Choroid plexus epithelial cell (primary cell): ENCODE measurements at regions not wholly inside any gene's neighbourhood (a gene's known extent, or its start where the extent isn't known, plus 50 kb on each side); places are given as distances from the start of the nearest gene placed in this dataset.

ENCODE experiments used
- DNase-seq: peaks from one replicate; pipeline ENCODE4 v3.0.0-alpha.2; 2010; ENCODE audit warnings: low read depth
- H3K4me3 ChIP-seq: 2 replicates; pipeline ENCODE4 v1.5.1; 2011; ENCODE audit warnings: low read depth, mild to moderate bottlenecking, control low read depth, low read length, moderate library complexity
- TF ChIP-seq, protein P1 (sequence below): conservative IDR thresholded peaks from 2 replicates; pipeline ENCODE4 v1.5.1; 2011; ENCODE audit warnings: low read depth, mild to moderate bottlenecking, control low read depth, inconsistent platforms, low read length, moderate library complexity

DNA sequence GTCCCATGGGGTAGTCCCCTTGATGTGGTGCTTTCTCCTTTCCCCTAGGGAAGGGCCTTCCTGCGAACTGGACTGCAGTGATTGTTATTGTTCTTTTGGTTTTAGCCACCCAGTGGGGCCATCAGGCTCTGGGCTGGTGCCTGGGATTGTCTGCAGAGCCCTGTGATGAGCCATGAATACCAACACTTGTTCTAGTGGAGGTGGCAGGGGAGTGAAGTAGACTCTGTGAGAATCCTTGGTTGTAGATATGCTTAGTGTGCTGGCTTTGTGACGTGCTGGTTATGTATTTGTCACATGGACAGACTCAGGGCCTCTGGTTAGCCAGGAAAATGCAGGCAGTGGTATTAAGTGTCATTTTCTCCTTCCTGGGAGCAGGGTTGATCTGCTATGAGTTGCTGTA lies 51.8 kb upstream of the NDUFB4 start:
- no peak overlapping the region for H3K4me3 ChIP-seq
- TF ChIP-seq, protein P1, sequence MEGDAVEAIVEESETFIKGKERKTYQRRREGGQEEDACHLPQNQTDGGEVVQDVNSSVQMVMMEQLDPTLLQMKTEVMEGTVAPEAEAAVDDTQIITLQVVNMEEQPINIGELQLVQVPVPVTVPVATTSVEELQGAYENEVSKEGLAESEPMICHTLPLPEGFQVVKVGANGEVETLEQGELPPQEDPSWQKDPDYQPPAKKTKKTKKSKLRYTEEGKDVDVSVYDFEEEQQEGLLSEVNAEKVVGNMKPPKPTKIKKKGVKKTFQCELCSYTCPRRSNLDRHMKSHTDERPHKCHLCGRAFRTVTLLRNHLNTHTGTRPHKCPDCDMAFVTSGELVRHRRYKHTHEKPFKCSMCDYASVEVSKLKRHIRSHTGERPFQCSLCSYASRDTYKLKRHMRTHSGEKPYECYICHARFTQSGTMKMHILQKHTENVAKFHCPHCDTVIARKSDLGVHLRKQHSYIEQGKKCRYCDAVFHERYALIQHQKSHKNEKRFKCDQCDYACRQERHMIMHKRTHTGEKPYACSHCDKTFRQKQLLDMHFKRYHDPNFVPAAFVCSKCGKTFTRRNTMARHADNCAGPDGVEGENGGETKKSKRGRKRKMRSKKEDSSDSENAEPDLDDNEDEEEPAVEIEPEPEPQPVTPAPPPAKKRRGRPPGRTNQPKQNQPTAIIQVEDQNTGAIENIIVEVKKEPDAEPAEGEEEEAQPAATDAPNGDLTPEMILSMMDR, result no peak
- no peak for DNase-seq

- H3K4me3 ChIP-seq, result no peak overlapping the region
- TF ChIP-seq, protein P1, result no peak
- DNase-seq, result no peak
Observed at GRCh38 chr3:120536642-120537041, 59.5 kb upstream of the NDUFB4 start.

DNA sequence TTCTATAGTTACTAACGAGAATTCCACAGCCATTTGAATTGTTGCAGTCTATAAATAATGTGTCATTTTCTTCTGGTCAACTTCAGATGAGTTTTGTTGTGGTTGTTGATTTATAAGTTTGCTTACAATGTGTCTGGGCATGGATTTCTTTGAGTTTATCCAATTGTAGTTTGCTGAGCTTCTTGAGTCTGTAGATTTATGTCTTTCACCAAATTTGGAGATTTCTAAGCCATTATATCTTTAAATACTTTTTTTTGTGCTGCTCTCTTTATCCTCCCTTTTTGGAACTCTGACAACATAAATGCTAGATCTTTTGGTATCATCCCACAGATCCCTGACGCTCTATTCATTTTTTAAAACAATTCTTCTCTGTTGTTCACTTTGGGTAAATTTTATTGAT lies 63.2 kb upstream of the NDUFB4 start:
- H3K4me3 ChIP-seq, result no peak overlapping the region
- TF ChIP-seq, protein P1, result no peak
- no peak for DNase-seq

GRCh38 chr3:120528163-120528562 lies 68.0 kb upstream of the NDUFB4 start:
- DNase-seq, result no peak
- TF ChIP-seq, protein P1, result no peak
- H3K4me3 ChIP-seq, result no peak overlapping the region

- no peak for DNase-seq
- TF ChIP-seq, protein P1, result no peak
- no peak overlapping the region for H3K4me3 ChIP-seq
Observed at GRCh38 chr3:120526011-120526870, 69.9 kb upstream of the NDUFB4 start.

- peak; percentile 60 for DNase-seq
- TF ChIP-seq, protein P1, result no peak
- no peak overlapping the region for H3K4me3 ChIP-seq
Observed at GRCh38 chr3:120524171-120524923, 71.8 kb upstream of the NDUFB4 start.
